Neural progenitor cell (in vitro differentiated cells): ENCODE measurements at regions not wholly inside any gene's neighbourhood (a gene's known extent, or its start where the extent isn't known, plus 50 kb on each side); places are given as distances from the start of the nearest gene placed in this dataset.

Experiments
- EZH2 ChIP-seq: fragments of 200-600 bp; sonication (generic); IDR thresholded peaks from 2 replicates; pipeline ENCODE4 v1.6.1; 2017; ENCODE audit warnings: antibody characterized with exemption, mild to moderate bottlenecking, moderate library complexity
- EZH2phosphoT487 ChIP-seq: fragments of 200-600 bp; sonication (generic); IDR thresholded peaks from 2 replicates; pipeline ENCODE4 v1.6.1; 2017; ENCODE audit warnings: antibody characterized with exemption
- TF ChIP-seq, protein P1 (sequence below): fragments of 200-600 bp; sonication (generic); IDR thresholded peaks from 2 replicates; pipeline ENCODE4 v1.5.1; 2017; ENCODE audit warnings: antibody characterized with exemption, mild to moderate bottlenecking

DNA sequence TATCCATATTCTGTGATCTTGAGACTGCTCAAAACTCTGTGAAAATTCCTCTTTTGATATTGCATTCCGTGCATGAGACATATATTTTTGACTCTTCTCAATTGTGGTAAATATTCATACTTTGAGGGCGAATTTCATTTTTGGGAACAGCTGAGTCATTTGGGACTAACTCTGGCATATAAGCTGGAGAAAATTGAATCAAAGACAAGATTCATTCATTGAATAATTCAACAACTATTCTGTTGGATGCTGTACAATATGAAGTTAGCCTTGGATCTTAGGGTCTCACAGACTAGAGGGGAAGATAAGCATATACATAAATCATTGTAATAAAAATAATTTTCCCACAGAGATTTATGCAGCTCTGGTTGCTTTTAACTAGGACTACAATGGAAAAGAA is 183.2 kb upstream of the NEBL start:
- no peak for TF ChIP-seq EZH2
- TF ChIP-seq, protein P1, sequence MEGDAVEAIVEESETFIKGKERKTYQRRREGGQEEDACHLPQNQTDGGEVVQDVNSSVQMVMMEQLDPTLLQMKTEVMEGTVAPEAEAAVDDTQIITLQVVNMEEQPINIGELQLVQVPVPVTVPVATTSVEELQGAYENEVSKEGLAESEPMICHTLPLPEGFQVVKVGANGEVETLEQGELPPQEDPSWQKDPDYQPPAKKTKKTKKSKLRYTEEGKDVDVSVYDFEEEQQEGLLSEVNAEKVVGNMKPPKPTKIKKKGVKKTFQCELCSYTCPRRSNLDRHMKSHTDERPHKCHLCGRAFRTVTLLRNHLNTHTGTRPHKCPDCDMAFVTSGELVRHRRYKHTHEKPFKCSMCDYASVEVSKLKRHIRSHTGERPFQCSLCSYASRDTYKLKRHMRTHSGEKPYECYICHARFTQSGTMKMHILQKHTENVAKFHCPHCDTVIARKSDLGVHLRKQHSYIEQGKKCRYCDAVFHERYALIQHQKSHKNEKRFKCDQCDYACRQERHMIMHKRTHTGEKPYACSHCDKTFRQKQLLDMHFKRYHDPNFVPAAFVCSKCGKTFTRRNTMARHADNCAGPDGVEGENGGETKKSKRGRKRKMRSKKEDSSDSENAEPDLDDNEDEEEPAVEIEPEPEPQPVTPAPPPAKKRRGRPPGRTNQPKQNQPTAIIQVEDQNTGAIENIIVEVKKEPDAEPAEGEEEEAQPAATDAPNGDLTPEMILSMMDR = no peak
- TF ChIP-seq EZH2phosphoT487 = no peak
